ENCODE measurements at regions not wholly inside any gene's neighbourhood (a gene's known extent, or its start where the extent isn't known, plus 50 kb on each side); places are given as distances from the start of the nearest gene placed in this dataset.

GRCh38 chr3:66744521-66744920 is 243.7 kb upstream of the LRIG1 start:
- TF ChIP-seq POLR2A (IDR thresholded peaks at IDR 0.05; ENCODE audit: low read depth, low read length) (no peak), TAF1 (IDR thresholded peaks at IDR 0.05; ENCODE audit: low read depth, low read length) (no peak), POLR2AphosphoS5 (IDR thresholded peaks at IDR 0.05; ENCODE audit: low read depth, low read length) (no peak), PAX5 (IDR thresholded peaks at IDR 0.05; ENCODE audit: insufficient read depth, low read length, severe bottlenecking) (no peak), SPI1 (IDR thresholded peaks at IDR 0.05; ENCODE audit: low read depth, low read length) (no peak)
